ENCODE measurements at regions not wholly inside any gene's neighbourhood (a gene's known extent, or its start where the extent isn't known, plus 50 kb on each side); places are given as distances from the start of the nearest gene placed in this dataset.
"Not testable (repeated sequence)": the region's sequence is repeated elsewhere in the genome, so short reads cannot be mapped to it uniquely, and the experiment has no call there.

DNA sequence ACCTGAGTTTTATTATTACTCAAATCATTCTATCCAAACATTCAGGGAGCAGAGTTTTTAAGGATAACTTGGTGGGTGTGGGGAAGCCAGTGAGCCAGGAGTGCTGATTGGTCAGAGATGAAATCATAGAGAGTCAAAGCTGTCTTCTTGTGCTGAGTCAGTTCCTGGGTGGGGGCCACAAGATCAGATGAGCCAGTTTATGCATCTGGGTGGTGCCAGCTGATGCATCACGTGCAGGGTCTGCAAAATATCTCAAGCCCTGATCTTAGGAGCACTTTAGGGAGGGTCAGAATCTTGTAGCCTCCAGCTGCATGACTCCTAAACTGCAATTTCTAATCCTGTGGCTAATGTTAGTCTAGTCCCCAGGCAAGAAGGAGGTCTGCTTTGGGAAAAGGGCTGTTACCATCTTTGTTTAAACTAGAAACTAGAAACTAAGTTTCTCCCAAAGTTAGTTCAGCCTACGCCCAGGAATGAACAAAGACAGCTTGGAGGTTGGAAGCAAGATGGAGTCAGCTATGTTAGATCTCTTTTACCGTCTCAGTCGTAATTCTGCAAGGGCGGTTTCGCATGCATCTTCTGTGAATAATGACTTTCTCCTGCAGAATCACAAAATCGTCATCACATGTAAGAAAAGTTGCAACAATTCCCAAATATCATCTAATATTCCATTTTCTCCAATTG is 97.5 kb downstream of the ZNF664 start:
- not testable (repeated sequence) for DNase-seq (ENCODE audit: low spot score)

DNA sequence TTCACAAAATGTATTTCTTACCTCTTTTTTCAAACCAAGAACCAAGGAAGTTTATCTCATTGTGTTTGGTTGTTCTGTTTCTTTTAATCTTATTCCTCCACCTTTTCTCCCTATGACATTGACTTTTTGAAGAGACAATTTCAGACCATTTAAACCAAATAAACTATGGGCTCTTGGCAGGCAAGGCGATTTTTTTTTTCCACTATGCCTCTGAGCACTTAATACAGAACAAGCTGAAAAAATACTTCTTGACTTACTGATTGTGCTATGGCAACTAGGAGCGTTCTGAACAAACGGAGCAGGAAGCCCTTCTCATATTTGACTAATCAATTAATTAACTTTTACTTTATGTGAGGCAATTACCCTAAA is 98.0 kb downstream of the ZNF664 start:
- DNase-seq (ENCODE audit: low spot score), result no peak

DNA sequence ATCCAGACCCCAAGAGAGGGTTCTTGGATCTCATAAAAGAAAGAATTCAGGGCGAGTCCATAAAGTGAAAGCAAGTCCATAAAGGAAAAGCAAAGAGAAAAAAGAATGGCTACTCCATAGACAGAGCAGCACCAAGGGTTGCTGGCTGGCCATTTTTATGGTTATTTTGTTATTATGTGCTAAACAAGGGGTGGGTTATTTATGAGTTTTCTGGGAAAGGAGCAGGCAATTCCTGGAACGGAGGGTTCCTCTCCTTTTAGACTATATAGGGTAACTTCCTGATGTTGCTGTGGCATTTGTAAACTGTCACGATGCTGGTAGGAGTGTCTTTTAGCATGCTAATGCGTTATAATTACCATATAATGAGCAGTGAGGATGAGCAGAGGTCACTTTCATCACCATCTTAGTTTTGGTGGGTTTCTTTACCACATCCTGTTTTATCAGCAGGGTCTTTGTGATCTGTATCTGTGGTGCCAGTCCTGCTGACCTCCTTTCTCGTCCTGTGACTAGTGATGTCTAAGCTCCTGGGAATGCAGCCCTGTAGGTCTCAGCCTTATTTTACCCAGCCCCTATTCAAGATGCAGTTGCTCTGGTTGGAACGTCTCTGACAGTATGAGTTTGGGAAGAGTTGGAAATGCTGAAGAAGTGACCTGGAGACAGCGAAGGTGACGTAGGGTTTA is 100.5 kb downstream of the ZNF664 start:
- DNase-seq (ENCODE audit: low spot score), result no peak

DNA sequence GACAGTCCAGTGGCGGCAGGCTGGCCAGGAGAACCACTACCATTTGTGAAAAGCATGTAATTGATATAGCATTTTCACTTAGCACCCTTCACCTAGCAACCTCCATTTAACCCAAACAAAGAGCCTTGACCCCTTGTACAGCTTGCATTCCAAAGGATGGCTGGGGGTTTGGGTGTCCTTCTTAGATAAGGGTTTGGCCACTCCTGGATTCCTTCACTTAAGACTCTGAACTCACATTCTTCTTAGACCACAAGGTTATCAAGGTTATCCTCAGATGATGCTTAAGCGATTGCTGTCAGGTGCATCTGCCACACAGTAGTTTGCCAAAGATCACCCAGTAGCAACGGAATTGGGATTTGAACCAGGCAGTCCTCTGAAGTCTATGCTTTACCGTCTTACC is 102.8 kb downstream of the ZNF664 start:
- DNase-seq (ENCODE audit: low spot score), result no peak

DNA sequence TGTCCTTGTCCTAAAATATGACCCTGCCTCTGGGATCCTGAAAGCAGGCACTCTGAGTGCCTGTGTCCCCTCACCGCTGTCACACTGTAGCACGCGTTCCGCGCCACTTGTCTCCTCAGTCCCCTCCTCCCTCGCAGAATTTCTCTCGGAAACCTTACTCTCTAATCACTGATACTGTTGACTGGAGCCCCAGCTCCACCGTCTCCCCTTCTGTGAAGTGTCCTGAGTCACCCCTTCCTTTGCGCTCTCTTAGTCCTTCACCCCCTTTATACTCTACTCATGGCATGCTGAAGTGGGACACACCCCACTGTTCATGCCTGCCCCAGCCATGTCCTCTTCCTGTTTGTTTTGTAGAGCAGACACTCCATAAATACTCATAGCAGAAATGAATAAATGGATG is 104.7 kb downstream of the ZNF664 start:
- DNase-seq (ENCODE audit: low spot score), result no peak

DNA sequence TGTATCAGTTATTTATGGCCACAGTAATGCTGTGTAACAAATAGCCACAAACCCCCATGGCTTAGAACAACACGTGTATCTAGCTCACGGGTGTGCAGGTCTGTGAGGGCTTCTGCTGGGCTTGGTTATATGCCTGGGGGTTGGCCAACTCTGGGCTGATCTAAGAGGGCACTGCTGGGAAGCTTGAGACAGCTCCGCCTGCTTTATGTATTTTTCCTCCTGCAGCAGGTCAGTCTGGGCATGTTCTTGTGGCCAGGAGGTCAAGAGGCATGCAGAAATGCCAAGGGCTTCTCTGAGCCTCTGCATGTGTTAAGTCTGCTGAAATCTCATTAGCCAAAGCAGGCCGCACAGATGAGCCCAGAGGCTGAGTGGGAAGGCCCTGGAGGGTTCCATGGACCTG is 105.8 kb downstream of the ZNF664 start:
- DNase-seq (ENCODE audit: low spot score), result no peak

DNA sequence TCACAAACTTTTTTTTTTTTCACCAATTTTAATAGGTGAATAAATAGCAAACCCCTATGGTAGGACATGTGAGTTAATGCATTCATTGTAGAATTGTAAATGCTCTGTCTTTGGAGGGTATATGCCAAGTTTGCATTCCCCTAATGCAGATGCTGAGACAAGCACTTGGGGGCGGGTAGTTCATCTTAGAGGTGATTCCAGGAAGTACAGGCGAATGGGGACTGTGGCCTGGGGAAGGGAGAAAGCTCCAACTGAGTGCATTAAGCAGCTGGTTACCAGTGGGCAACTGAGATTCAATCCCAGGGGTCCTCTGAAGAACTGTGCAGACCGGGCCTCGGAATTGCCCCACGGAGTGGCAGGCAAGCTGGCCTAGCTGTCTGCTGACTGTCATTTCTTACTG is 107.6 kb downstream of the ZNF664 start:
- no peak for DNase-seq (ENCODE audit: low spot score)

DNA sequence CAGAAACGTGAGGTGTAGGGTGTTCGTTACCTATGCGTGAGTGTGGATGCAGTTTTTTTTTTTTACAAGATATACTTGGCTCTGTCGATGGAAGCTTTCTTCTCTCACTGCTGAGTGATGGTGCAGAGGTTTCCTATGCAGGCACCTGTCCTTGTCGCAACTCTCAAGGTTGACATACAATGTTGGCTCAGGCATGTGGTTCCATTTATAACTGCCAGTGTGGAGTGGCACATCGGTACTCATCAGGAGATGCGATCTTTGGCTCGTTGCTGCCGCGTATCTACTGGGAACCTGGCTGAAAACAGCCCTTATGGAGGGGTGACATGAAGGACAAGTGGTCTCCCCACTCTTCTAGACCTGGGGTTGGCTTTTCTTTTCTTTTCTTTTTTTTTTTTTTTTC is 109.0 kb downstream of the ZNF664 start:
- no peak for DNase-seq (ENCODE audit: low spot score)

DNA sequence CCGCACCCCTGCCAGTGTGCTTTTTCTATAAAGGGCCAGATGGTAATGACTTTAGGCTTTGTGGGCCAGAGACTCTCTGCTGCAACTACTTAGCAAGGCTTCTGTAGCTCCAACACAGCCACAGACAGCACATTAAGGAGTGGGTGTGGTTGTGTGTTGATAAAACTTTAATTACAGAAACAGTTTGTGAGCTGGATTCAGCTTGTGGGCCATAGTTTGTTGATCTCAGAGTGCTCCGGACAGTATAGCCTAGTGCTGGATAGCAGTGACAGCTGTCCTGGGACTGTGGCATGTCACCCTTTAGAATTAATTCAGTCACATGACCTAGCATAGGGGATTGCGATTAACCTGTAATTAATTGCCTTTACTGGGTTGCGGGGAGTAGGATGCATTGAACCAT is 109.7 kb downstream of the ZNF664 start:
- DNase-seq (ENCODE audit: low spot score), result no peak

DNA sequence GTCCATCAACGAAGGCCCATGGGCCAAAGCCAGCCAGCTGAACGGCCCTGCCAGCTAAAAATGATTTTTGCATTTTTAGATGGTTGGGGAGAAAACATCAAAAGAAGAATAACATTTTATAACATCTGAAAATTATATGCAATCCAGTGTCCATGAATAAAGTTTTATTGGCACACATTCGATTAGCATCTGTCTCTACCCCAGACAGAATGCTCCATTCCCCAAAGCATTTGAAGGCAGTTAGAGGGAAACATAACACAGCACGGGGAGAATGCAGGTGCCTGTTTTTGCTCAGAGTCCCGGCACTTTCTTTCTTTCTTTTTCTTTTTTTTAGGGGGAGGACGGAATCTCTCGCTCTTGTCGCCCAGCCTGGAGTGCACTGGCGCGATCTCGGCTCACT is 110.7 kb downstream of the ZNF664 start:
- DNase-seq (ENCODE audit: low spot score), result no peak

DNA sequence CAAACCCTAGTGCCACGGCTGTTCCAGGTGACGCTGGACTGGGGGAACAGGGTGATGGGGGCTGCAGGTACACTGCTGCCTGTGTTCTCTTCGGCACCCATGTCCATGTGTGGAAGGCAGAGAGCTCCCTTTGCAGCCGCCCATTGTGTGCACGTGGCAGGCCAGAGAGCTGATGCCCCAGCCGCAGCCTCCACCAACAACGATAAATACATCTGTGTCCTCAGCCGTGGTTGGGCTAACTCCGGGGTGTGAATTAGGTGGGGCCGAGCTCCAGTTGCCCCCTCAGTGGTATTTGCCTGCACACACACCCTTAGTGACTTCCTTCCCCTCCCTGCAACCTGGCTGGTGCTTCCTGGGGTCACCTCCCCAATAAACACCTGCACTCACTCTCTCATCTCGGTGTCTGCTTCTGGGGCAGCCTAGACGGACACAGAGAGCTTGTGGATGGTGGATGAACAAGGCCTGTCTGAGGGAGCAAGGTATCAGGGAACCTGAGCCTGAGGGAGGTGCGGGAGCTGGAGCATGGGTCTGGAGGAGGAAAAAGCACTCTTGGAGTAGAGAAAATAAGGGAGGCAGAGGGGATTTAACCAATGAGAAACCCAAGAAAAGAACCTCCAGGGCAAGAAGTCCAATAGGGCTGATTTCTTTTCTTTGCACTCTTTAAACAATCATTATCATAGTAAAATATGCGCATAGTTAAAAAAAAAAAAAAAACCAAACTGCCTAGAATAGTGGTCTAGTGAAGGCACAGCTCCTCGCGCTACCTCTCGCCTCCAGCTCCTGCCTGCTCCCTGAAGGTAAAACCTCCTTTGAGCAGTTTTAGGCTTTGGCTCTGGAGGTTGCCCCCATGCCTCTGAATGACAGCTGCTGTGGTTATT is 112.6 kb downstream of the ZNF664 start:
- DNase-seq (ENCODE audit: low spot score), result no peak

DNA sequence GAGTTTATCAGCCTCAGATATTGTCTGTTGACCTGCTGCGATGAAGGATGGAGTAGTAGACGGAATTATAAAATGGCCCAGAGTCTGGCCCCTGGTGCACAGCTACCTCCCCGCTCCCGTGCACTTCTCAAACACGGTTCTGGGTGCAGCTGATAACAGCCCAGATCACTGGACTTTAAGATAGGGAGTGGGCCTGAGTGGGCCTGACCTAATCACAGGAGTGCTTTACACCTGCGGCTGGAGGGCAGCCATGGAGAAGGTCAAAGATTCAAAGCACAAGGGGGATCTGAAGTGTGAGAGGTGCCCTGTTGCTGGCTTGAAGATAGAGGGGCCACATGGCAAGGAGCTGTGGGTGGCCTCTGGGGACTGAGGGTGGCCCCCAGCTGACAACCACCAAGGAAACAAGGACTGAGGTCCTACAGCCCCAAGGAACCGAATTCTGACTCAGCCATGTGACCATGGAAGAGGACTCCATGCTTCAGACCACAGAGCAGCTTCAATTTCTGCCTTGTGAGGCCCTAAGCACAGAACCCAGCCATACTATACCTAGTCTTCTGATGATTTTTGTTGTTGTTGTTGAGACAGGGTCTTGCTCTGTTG is 113.4 kb downstream of the ZNF664 start:
- no peak for DNase-seq (ENCODE audit: low spot score)

DNA sequence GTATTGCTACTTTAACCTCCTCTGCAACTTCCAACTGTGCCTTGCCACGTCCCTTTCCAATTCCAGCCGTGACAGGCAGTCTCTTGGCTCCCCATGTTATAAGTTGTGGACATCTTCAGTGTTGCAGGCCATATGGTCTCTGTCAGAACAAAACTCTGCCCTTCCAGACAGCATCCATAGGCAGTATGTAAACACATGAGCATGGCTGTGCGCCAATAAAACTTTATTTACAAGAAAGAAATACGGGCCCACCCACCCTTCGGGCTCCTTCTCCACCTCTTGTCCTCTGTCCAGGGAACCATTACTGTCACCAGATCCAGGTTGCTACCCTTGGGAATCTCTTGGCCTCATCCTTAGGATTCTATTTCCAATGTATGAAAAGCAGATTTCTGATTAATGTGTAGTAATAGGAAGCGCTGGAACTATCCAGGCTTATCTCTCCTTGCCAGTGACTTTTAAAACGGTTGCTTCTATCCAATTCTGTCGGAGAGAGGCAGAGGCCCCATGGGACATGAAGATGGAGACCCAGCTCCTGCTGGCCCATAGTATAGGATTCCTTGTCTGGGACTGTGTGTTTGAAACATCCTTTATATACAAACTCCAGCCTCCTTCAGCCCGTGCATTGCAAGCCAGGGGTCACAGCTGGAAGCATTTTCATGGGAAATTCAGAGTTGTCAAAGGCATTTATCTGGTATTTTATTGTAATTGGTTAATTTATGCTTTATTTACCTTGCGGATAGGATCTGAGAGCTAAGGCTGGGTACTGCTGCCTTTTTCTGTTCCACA is 114.4 kb downstream of the ZNF664 start:
- no peak for DNase-seq (ENCODE audit: low spot score)

DNA sequence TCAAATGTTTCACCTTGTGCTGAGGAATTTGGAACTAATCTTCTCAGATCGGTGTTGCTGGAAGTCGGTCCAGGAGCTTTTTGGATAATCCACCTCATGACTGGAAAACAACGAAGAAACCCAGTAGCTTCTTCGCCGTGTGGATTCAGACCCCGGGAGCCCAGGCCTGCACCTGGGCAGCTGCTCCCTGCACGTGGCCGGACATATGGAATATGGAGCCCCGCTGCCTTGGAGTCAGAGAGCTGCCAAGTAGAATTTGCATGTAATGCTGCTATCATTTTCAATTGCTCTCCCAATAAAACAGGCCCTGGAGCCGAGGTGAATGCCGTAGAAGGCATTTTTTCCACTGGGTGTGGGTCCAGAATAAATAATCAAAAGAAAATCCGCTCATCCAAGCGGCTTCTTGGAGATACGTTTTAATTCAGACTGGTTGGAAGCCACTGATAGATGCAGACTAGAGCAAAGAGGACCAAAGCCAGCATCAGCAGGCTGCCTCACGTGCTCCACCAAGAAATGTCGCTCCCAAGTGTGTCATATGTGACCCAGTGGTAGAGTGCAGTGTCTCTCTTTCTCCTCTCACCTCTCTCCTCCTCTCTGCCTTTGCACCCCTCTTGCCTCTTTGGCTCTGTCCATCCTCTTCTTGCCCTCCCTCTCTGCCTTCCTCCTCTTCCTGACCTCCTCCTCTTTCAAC is 115.3 kb downstream of the ZNF664 start:
- DNase-seq (ENCODE audit: low spot score), result no peak

DNA sequence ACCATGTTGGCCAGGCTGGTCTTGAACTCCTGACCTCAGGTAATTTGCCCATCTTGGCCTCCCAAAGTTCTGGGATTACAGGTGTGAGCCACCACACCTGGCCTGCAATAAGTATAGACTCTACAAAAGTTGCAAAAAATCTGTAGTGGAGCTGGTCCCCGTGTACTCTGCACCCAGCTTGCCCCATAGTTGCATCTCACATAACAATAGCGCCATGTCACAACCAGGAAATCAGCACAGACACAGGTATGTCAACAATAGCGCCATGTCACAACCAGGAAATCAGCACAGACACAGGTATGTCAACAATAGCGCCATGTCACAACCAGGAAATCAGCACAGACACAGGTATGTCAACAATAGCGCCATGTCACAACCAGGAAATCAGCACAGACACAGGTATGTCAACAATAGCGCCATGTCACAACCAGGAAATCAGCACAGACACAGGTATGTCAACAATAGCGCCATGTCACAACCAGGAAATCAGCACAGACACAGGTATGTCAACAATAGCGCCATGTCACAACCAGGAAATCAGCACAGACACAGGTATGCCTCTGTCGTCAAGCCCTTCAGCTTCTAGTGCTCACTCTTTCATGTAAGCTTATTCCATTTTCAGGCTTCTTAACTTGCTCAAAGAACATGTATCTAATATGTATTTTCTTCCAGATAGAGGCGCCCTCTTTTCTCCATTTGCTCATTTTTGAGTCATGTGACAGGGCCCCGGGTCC is 116.3 kb downstream of the ZNF664 start:
- DNase-seq (ENCODE audit: low spot score), result not testable (repeated sequence)

DNA sequence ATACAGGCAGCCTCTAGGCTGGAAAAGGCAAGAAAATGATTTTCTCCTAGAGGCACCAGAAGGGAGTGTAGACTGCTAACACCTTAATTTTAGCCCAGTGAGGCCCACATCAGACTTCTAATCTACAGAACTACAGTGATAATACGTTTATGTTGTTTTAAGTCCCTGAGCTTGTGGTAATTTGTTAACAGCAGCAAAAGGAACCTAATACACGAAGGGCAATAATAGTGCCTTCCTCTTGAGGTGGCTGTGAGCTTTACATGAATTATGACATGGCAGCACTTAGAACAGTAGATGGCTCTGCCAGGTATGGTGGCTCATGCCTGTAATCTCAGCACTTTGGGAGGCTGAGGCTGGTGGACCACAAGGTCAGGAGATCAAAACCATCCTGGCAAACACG is 118.8 kb downstream of the ZNF664 start:
- no peak for DNase-seq (ENCODE audit: low spot score)

DNA sequence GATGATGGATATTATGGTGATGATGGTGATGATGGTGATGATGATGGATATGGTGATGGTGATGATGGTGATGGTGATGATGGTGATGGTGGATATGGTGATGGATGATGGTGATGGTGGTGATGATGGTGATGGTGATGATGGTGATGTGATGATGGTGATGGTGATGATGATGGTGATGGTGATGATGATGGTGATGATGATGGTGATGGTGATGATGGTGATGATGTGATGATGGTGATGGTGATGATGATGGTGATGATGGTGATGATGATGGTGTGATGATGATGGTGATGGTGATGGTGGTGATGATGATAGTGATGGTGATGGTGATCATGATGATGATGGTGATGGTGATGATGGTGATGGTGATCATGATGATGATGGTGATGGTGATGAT is 119.5 kb downstream of the ZNF664 start:
- DNase-seq (ENCODE audit: low spot score), result not testable (repeated sequence)

DNA sequence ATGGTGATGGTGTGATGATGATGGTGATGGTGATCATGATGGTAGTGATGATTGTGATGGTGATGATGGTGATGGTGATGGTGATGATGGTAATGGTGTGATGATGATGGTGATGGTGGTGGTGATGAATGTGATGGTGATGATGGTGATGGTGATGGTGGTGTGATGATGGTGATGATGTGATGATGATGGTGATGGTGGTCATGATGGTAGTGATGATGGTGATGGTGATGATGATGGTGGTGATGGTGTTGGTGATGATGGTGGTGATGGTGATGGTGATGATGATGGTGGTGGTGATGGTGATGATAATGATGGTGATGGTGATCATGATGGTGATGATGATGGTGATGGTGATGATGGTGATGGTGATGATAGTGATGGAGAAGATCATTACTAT is 120.3 kb downstream of the ZNF664 start:
- DNase-seq (ENCODE audit: low spot score), result no peak

DNA sequence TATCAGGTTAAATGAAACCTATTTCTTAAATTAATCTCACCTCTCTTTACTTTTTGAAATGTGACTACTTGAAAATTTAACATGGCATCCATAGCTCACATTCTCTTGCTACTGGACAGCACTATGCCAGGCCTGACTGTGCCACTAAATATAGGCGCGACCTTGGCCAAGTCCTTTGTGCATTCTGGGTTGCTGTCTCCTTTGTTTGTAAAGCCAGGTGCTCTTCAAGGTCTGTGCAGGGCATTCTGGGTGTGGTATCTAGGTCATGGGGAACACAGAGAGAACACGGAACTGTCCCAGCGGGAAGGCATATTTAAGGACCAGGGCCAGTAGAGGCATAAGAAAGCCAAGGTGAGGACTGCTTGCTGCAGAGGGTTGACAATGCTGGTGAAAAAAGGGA is 121.2 kb downstream of the ZNF664 start:
- no peak for DNase-seq (ENCODE audit: low spot score)

DNA sequence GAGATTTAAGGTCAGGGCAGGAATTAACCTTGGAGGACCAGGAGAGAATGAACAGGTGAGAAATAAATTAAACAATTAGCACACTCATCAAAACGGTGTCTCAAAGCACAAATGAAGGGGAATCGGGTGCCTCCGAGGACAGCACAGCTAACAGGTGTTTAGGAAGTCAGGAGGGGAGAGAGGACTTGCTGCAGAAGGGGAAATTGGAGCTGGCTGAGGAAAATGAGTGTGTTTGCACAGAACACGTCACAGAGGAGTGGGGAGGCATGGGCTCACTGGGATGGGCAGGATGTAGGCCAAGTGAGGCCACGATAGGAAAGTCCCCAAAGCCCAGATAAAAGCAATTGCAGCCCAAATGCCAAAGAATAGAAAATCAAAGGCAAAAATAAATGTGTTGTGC is 121.7 kb downstream of the ZNF664 start:
- DNase-seq (ENCODE audit: low spot score), result no peak

DNA sequence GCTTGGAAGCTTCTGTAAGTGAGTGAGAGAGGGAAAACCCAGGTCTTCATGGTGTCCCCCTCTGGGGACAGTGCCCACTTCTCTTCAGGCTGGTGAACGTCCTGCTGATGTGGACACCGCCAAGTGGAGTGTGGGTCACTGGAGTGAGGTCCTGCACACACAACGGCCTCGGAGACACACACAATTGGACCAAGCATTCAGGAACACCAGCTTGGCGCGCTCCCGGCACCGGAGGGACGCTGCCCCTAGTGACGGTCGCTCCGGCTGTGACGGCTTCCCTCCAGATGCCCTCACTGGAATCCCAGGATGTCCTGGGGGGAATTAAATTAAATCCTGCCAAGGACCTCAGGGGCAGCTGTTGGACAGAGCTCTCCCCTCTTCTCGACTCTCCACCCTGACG is 123.1 kb downstream of the ZNF664 start:
- DNase-seq (ENCODE audit: low spot score), result no peak

Data from AG08395 (cell line).